T-helper 1 cell treated with Interleukin-12 subunit alpha and Interleukin-12 subunit beta and Interleukin-4 antibody, amounts not matched to agents 30 μg/mL and 1 μg/mL, for 36 hours (primary cell): ENCODE measurements at regions not wholly inside any gene's neighbourhood (a gene's known extent, or its start where the extent isn't known, plus 50 kb on each side); places are given as distances from the start of the nearest gene placed in this dataset.
A peak's percentile ranks its signal among the peaks of the same experiment; 100 is the strongest.

Source experiments
- H3K27ac Mint-ChIP-seq: one replicate; pipeline ENCODE4 v1.8.0; 2021; ENCODE audit warnings: mild to moderate bottlenecking, mixed read lengths
- H3K27me3 Mint-ChIP-seq: one replicate; pipeline ENCODE4 v1.8.0; 2021; ENCODE audit warnings: low read depth, mixed read lengths
- H3K36me3 Mint-ChIP-seq: one replicate; pipeline ENCODE4 v1.8.0; 2021; ENCODE audit warnings: low read depth, mixed read lengths
- H3K4me1 Mint-ChIP-seq: one replicate; pipeline ENCODE4 v1.8.0; 2021; ENCODE audit warnings: low read depth, mixed read lengths
- H3K4me3 Mint-ChIP-seq: one replicate; pipeline ENCODE4 v1.8.0; 2021; ENCODE audit warnings: mild to moderate bottlenecking, moderate library complexity, mixed read lengths
- H3K9me3 Mint-ChIP-seq: one replicate; pipeline ENCODE4 v1.8.0; 2021; ENCODE audit warnings: mixed read lengths

- no peak overlapping the region for H3K4me3 Mint-ChIP-seq
- no peak overlapping the region for H3K27ac Mint-ChIP-seq
- H3K9me3 Mint-ChIP-seq = peaks cover 14% of the 10 kb centered on the region
Measured at GRCh38 chr11:128190312-128190711, 397.0 kb downstream of the ETS1 start.

GRCh38 chr11:128189823-128190222 lies 397.5 kb downstream of the ETS1 start:
- Mint-ChIP-seq H3K27me3 (no peaks in the 10 kb centered on the region), H3K27ac (no peak overlapping the region), H3K36me3 (peaks cover 4% of the 10 kb centered on the region), H3K4me3 (no peak overlapping the region), H3K4me1 (peaks cover 29% of the 10 kb centered on the region), H3K9me3 (peaks cover 19% of the 10 kb centered on the region)

More at GRCh38 chr11:128190312-128190711, 397.0 kb downstream of the ETS1 start:
- peaks cover 2% of the 10 kb centered on the region for H3K36me3 Mint-ChIP-seq
- peaks cover 34% of the 10 kb centered on the region for H3K4me1 Mint-ChIP-seq
- no peaks in the 10 kb centered on the region for H3K27me3 Mint-ChIP-seq

GRCh38 chr11:128188346-128189004 lies 398.9 kb downstream of the ETS1 start:
- peaks cover 32% of the 10 kb centered on the region for H3K9me3 Mint-ChIP-seq
- no peaks in the 10 kb centered on the region for H3K27me3 Mint-ChIP-seq
- peaks cover 4% of the 10 kb centered on the region for H3K36me3 Mint-ChIP-seq
- peaks cover 19% of the 10 kb centered on the region for H3K4me1 Mint-ChIP-seq
- H3K4me3 Mint-ChIP-seq = no peak overlapping the region
- no peak overlapping the region for H3K27ac Mint-ChIP-seq

DNA sequence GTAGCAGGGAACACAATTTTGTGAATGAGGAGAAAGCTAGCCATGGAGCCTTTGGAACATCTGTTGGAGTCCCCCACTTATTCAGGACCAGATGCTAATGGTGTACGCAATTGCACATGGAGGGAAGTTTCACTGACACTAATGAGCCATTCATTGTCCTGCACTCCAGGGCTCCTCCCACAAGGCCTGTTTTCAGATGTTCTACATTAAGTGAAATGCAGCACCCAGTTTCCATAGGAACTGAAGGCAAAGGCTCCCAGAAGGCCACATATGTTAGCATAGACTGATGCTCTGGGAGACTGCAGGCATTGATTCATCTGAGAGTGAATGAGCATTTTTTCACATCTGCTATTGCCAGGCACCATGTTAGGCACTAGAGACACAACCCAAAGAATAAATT lies 399.5 kb downstream of the ETS1 start:
- peaks cover 4% of the 10 kb centered on the region for H3K36me3 Mint-ChIP-seq
- H3K27ac Mint-ChIP-seq = no peak overlapping the region
- H3K4me3 Mint-ChIP-seq = no peak overlapping the region
- no peaks in the 10 kb centered on the region for H3K27me3 Mint-ChIP-seq
- H3K9me3 Mint-ChIP-seq = peaks cover 35% of the 10 kb centered on the region
- H3K4me1 Mint-ChIP-seq = peaks cover 20% of the 10 kb centered on the region

DNA sequence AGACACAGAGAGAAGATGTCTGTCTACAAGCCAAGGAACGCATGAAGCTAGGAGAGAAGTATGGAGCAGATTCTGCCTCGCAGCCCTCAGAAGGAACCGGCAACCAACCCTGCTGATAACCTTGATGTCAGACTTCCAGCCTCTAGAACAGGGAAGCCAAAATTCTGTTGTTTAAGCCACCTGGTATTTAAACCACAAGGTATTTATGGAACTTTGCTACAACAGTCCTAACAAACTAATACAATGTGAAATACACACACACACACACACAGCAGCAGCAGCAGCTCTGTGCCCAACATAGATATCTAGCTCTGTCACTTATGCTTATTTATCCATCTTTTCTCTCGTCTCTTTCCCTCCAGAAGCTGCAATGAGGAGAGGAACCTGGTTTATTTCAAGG lies 400.0 kb downstream of the ETS1 start:
- H3K27me3 Mint-ChIP-seq = no peaks in the 10 kb centered on the region
- peaks cover 4% of the 10 kb centered on the region for H3K36me3 Mint-ChIP-seq
- no peak overlapping the region for H3K4me3 Mint-ChIP-seq
- H3K9me3 Mint-ChIP-seq = peaks cover 35% of the 10 kb centered on the region
- no peak overlapping the region for H3K27ac Mint-ChIP-seq
- peaks cover 22% of the 10 kb centered on the region for H3K4me1 Mint-ChIP-seq

DNA sequence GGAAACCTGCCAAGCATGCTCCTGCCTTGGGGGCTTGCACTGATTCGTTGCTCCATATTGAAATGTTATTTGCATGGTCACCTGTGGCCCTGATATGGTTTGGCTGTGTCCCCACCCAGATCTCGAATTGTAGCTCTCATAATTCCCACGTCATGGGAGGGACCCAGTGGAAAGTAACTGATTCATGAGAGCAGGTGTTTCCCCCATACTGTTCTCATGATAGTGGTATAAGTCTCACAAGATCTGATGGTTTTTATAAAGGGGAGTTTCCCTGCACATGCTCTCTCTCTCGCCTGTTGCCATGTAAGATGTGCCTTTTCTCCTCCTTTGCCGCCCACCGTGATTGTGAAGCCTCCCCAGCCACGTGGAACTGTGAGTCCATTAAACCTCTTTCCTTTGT lies 402.4 kb downstream of the ETS1 start:
- H3K4me1 Mint-ChIP-seq = peaks cover 12% of the 10 kb centered on the region

DNA sequence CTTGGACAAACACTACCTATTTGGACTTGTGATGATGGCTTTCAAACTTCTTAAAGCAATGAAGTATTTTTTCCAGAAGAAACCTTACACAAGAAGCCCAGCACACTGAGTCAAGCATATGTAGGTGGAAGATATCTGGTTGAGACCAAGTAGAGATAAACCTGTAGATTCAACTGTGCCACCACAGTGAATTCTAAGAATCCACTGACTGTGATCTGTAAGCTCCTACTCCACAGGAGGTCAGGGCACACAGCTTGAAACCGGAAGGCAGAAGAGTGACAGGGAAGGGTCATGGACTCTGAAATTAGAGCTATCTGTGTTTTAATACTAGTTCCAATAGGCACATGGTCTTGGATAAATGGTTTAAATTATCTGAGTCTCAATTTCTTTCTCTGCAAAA lies 404.5 kb downstream of the ETS1 start:
- H3K36me3 Mint-ChIP-seq = peaks cover 4% of the 10 kb centered on the region
- no peaks in the 10 kb centered on the region for H3K27me3 Mint-ChIP-seq
- H3K27ac Mint-ChIP-seq = no peak overlapping the region
- H3K4me1 Mint-ChIP-seq = peaks cover 13% of the 10 kb centered on the region
- no peak overlapping the region for H3K4me3 Mint-ChIP-seq
- peaks cover 35% of the 10 kb centered on the region for H3K9me3 Mint-ChIP-seq

More for the DNA sequence above, 402.4 kb downstream of the ETS1 start:
- peaks cover 4% of the 10 kb centered on the region for H3K36me3 Mint-ChIP-seq
- no peak overlapping the region for H3K27ac Mint-ChIP-seq
- H3K27me3 Mint-ChIP-seq = no peaks in the 10 kb centered on the region
- no peak overlapping the region for H3K4me3 Mint-ChIP-seq
- peaks cover 35% of the 10 kb centered on the region for H3K9me3 Mint-ChIP-seq

DNA sequence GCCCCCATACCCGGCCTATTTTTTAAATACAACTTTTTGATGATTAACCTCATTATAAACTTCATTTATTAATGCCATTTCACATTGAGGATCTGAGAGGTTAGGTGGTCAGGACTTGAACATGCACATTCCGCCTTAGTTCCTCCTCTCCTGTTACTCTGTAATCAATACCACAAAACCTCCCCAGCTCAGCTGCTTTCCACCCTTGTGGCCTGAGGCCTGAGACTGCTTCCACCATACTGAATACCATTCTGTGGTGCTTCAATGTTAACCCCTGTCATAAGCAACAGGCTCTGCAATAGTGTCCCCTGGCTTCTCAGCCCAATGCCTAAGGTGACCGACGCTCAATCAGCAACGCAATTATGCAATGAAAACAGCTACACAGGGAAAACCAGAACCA lies 405.4 kb downstream of the ETS1 start:
- H3K4me1 Mint-ChIP-seq = peaks cover 13% of the 10 kb centered on the region
- no peaks in the 10 kb centered on the region for H3K27me3 Mint-ChIP-seq
- H3K36me3 Mint-ChIP-seq = peaks cover 4% of the 10 kb centered on the region

GRCh38 chr11:128181088-128181480 lies 406.3 kb downstream of the ETS1 start:
- H3K27ac Mint-ChIP-seq = peak overlapping the region; percentile 14
- H3K9me3 Mint-ChIP-seq = peaks cover 28% of the 10 kb centered on the region
- H3K4me3 Mint-ChIP-seq = no peak overlapping the region
- no peaks in the 10 kb centered on the region for H3K27me3 Mint-ChIP-seq
- H3K4me1 Mint-ChIP-seq = peaks cover 15% of the 10 kb centered on the region
- peaks cover 4% of the 10 kb centered on the region for H3K36me3 Mint-ChIP-seq

More for the DNA sequence above, 405.4 kb downstream of the ETS1 start:
- Mint-ChIP-seq H3K4me3 (no peak overlapping the region), H3K9me3 (peaks cover 35% of the 10 kb centered on the region), H3K27ac (no peak overlapping the region)

DNA sequence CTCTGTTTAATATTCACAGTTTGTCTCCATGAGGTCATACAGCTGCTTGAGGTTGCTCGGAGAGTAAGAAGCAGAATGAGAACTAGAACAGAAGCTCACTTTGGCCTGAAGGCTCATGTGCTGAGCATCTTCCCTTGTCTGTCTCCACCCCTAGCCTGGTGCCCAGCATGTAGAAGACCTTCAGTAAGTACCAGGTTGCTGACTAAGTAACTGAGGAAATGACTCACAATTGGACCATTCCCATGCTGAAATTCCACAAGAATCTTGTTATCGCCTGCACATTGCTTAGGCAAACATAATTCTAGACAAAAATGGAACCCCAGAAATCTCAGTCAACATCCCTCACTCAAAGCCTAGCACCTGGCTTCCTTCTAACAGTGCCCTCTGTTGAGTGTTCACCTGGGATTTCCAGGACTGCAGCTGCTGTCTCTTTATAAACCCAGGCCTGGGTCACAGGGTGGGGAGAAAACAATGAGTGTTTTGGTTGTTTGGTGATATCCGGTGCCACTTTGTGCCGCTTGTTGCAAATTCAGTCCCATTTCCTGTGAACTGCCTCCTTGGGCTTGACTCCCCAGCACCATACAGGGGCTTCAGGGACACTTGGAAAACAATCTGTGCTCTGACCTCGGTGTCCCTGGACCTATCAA lies 406.8 kb downstream of the ETS1 start:
- Mint-ChIP-seq H3K4me1 (peaks cover 15% of the 10 kb centered on the region), H3K4me3 (no peak overlapping the region), H3K9me3 (peaks cover 23% of the 10 kb centered on the region), H3K27me3 (no peaks in the 10 kb centered on the region), H3K36me3 (peaks cover 3% of the 10 kb centered on the region), H3K27ac (peak overlapping the region; percentile 14)

DNA sequence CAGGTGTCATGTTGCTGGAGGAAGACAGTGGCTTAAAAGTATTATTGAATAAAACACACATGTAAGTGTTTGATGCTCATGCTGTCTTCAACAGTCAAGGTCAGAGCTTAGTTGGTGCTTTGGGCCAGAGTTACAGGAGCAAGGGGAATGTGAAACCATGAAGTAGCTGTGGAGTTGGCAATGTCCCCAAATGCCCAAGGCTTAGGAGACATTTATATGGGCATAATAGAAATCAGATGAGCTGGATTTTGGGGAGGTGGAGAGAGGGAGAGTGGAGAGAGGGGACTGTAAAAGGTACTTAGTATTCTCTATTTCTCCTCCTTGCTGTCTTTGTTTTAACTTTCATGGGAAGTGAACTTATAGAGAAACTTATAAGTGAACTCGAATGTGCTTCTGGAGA lies 407.8 kb downstream of the ETS1 start:
- H3K4me3 Mint-ChIP-seq = no peak overlapping the region
- peaks cover 15% of the 10 kb centered on the region for H3K4me1 Mint-ChIP-seq
- H3K36me3 Mint-ChIP-seq = no peaks in the 10 kb centered on the region
- H3K27me3 Mint-ChIP-seq = no peaks in the 10 kb centered on the region
- peaks cover 13% of the 10 kb centered on the region for H3K9me3 Mint-ChIP-seq
- no peak overlapping the region for H3K27ac Mint-ChIP-seq

DNA sequence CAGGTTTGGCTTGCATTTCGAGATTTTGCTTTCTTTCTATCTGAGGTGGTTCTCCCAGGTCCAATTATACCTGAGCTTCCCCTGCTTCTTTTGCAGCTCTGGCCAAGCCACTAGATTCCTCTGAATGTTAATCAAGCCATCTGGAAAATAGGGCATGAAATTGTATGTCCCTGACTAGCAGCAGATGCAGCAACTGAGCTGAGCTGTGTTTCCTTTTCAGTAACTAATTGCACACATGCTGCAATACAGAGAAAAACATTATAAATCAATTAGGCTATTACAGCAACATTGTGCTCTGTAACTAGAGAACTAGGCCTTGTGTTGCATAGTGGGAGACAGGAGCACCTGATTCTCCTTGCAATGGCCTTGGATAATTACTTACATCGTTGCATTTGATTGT lies 408.3 kb downstream of the ETS1 start:
- peaks cover 15% of the 10 kb centered on the region for H3K4me1 Mint-ChIP-seq
- H3K27ac Mint-ChIP-seq = no peak overlapping the region
- no peak overlapping the region for H3K4me3 Mint-ChIP-seq
- no peaks in the 10 kb centered on the region for H3K36me3 Mint-ChIP-seq
- peaks cover 8% of the 10 kb centered on the region for H3K9me3 Mint-ChIP-seq
- no peaks in the 10 kb centered on the region for H3K27me3 Mint-ChIP-seq

DNA sequence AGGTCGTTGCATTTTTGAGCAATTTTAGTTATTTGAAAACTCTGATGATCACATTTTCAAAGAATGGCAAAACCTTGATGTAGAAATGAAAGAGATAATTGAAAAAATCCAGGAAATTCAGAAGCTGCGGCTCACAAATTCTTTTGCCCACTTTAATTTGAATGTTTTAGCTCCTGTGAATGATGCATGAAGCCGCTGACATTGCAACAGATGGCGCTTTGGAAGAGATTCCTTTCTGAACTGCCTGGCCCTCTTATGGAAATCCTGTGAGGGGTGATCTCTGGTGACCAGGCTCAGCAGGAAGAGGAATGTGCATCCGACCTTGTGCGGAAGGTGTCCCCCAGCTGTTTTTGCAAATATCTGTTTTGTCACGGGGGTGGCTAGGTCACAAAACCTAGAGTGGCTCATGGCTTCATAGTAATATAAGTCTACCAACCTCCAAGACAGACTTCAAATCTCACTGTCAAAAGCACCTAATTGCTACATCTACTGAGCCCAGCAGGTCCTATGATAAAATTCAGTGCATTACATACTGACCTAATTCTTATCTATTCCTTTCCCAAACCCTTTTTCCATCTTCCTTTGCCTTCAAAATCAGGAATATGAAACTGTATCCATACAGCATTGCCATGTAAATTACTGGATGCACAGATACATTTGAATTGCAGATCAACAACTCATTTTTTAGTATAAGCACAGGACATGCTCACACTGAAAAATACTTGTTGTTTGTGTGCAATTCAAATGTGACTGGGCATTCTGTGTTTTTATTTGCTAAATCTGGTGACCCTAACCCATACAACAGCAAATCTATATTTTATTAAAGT lies 412.7 kb downstream of the ETS1 start:
- Mint-ChIP-seq H3K9me3 (no peaks in the 10 kb centered on the region), H3K4me1 (peaks cover 13% of the 10 kb centered on the region), H3K27ac (no peak overlapping the region), H3K27me3 (peaks cover 4% of the 10 kb centered on the region), H3K36me3 (no peaks in the 10 kb centered on the region), H3K4me3 (no peak overlapping the region)

DNA sequence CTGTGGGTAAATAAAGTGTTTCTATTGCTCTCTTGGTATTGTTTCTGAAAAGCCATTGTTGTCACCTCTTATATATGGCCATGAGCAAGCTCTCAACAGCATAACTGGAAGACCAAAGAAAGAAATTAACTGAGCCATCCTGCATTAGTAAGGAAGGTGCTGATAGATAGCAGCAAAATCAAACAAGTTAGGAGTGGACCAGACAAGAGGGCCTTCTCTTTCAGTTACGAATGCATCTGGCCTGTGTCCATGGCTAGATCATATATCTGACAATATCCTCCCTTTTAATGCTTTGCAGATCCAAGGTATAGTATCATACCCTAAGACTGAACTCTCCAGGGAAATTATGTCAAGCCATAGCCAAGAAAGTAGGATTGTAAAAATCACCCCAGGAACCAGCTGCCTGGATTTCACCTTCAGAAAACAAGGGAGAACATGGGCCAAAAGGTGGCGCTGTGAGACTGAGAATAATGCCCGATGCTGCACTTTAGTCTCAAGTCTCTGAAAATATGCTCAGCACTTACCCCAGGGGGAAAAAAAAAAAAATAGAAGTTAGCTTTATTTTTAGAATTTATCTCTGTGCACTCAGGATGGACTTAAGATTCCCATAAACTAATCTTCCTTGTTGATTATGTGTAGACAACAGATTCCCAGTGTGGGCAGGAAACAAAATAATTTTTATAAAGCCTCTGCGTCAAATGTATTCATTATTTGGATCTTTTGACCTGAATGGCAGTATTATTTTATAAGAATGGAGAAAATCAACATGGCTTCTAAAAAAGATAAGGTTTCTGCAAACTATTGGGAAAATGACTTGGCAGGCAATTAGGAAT lies 415.1 kb downstream of the ETS1 start:
- Mint-ChIP-seq H3K9me3 (no peaks in the 10 kb centered on the region), H3K4me1 (peaks cover 11% of the 10 kb centered on the region), H3K4me3 (no peak overlapping the region), H3K27ac (no peak overlapping the region), H3K27me3 (peaks cover 22% of the 10 kb centered on the region), H3K36me3 (no peaks in the 10 kb centered on the region)
